Colonic mucosa (tissue), 4 donors: ENCODE measurements at regions not wholly inside any gene's neighbourhood (a gene's known extent, or its start where the extent isn't known, plus 50 kb on each side); places are given as distances from the start of the nearest gene placed in this dataset.

Experiments used
- DNase-seq: peaks from one replicate; pipeline ENCODE4 v3.0.0-alpha.2; 2020
- H3K27ac ChIP-seq: fragments of 200-600 bp; one replicate; pipeline ENCODE4 v1.8.0; 2021
- H3K27me3 ChIP-seq: fragments of 200-600 bp; one replicate; pipeline ENCODE4 v1.8.0; 2021
- H3K36me3 ChIP-seq: fragments of 200-600 bp; one replicate; pipeline ENCODE4 v1.8.0; 2021
- H3K4me1 ChIP-seq: fragments of 200-600 bp; one replicate; pipeline ENCODE4 v1.8.0; 2021; ENCODE audit warnings: mild to moderate bottlenecking
- H3K4me3 ChIP-seq: fragments of 200-600 bp; one replicate; pipeline ENCODE4 v1.8.0; 2021
- H3K9ac ChIP-seq, 2 donors: one replicate each; pipeline ENCODE4 v1.7.0; 2013; ENCODE audit warnings: control low read depth in 2 of 2, low read depth in 2 of 2, low read length in 2 of 2
- H3K9me3 ChIP-seq: fragments of 200-600 bp; one replicate; pipeline ENCODE4 v1.8.0; 2021
- CTCF ChIP-seq: fragments of 200-600 bp; IDR thresholded peaks from one replicate; pipeline ENCODE4 v1.8.0; 2022; ENCODE audit warnings: antibody characterized with exemption, mild to moderate bottlenecking
- intact Hi-C: fragments of 100-400 bp; cut with DNase I; formaldehyde crosslinking; loops from one replicate; pipeline ENCODE4 v1.14.1; 2022
- donor health status: healthy.
- donor health status: DM: no; HTN: no; CAD: no.
- donor health status: DM: no; HTN: no; CAD: no.

GRCh38 chr11:93959663-93960062 lies 61.5 kb upstream of the HEPHL1 start:
- no peak overlapping the region for H3K9ac ChIP-seq
- DNase-seq = no peak
- no peak overlapping the region for H3K4me3 ChIP-seq
- TF ChIP-seq CTCF = no peak
- no peak overlapping the region for H3K27ac ChIP-seq
- H3K4me1 ChIP-seq = no peaks in the 10 kb centered on the region
- H3K36me3 ChIP-seq = no peaks in the 10 kb centered on the region
- no peaks in the 10 kb centered on the region for H3K9me3 ChIP-seq
- H3K27me3 ChIP-seq = no peaks in the 10 kb centered on the region
- intact Hi-C loops = no loop called here

- H3K9ac ChIP-seq = no peak overlapping the region
- no peak for DNase-seq
- no peak for TF ChIP-seq CTCF
- no peaks in the 10 kb centered on the region for H3K27me3 ChIP-seq
- H3K27ac ChIP-seq = no peak overlapping the region
- no peaks in the 10 kb centered on the region for H3K36me3 ChIP-seq
- intact Hi-C loops = no loop called here
- no peaks in the 10 kb centered on the region for H3K4me1 ChIP-seq
- H3K4me3 ChIP-seq = no peak overlapping the region
- H3K9me3 ChIP-seq = no peaks in the 10 kb centered on the region
Measured at GRCh38 chr11:93963072-93963471, 58.1 kb upstream of the HEPHL1 start.

DNA sequence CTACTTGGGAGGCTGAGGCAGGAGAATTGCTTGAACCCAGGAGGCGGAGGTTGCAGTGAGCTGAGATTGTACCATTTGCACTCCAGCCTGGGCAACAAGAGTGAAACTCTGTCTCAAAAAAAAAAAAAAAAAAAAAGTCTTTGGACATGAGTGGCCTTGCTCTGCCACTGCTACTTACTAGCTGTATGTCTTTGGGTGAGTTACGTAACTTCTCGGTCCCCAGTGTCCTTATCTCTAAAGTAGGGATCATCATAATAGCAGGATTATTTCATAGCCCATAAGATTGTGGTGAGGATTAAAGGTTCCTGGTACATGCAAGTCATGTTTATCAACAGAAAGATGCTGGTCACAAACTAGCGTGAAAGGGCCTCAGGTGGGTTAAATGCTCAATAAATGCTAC lies 53.9 kb upstream of the HEPHL1 start:
- Histone ChIP-seq H3K27ac (no peak overlapping the region), H3K4me3 (no peak overlapping the region), H3K9ac (no peak overlapping the region), H3K9me3 (no peaks in the 10 kb centered on the region), H3K4me1 (no peaks in the 10 kb centered on the region), H3K27me3 (no peaks in the 10 kb centered on the region), H3K36me3 (no peaks in the 10 kb centered on the region)
- no peak for TF ChIP-seq CTCF
- intact Hi-C loops = no loop called here
- DNase-seq = no peak

GRCh38 chr11:93967944-93968343 lies 53.2 kb upstream of the HEPHL1 start:
- TF ChIP-seq CTCF = no peak
- Histone ChIP-seq H3K9ac (no peak overlapping the region), H3K9me3 (no peaks in the 10 kb centered on the region), H3K4me1 (no peaks in the 10 kb centered on the region), H3K27ac (no peak overlapping the region), H3K4me3 (no peak overlapping the region), H3K27me3 (no peaks in the 10 kb centered on the region), H3K36me3 (no peaks in the 10 kb centered on the region)
- DNase-seq = no peak
- intact Hi-C loops = no loop called here

GRCh38 chr11:93969925-93970922 lies 50.9 kb upstream of the HEPHL1 start:
- no peak for TF ChIP-seq CTCF
- no peak for DNase-seq
- Histone ChIP-seq H3K4me3 (no peak overlapping the region), H3K27ac (no peak overlapping the region), H3K9me3 (no peaks in the 10 kb centered on the region), H3K36me3 (no peaks in the 10 kb centered on the region), H3K9ac (no peak overlapping the region), H3K27me3 (no peaks in the 10 kb centered on the region), H3K4me1 (no peaks in the 10 kb centered on the region)
- intact Hi-C loops = no loop called here
